K562 (cell line): ENCODE measurements at regions not wholly inside any gene's neighbourhood (a gene's known extent, or its start where the extent isn't known, plus 50 kb on each side); places are given as distances from the start of the nearest gene placed in this dataset.

ENCODE experiments used
- ATAC-seq: fragments of 200-7000 bp; cut with Tn5 transposase; 3 replicates; pipeline ENCODE4 v1.9.1; 2020; ENCODE audit warnings: moderate library complexity
- BruUV-seq: library from RNA; stranded (reverse); fragments of 400-500 nt; replicated peaks from 2 replicates; lab custom pipeline; 2021; lab: Mats Ljungman, UMichigan
- CTCF ChIA-PET: fragments of 300-600 bp; formaldehyde crosslinking; extraction: SDS; loops from one replicate; lab custom pipeline; 2021; ENCODE audit warnings: low intra/inter-chr PET ratio; lab: Yijun Ruan, JAX
- POLR2A ChIA-PET: fragments of 300-600, 350-650 bp; sonication (Branson Sonifier 250); formaldehyde crosslinking; extraction: SDS; loops from one replicate; lab custom pipeline; 2021; ENCODE audit warnings: antibody characterized with exemption, inconsistent platforms; lab: Yijun Ruan, JAX
- DNase-seq, 4 experiments: peaks; one replicate each; pipeline versions ENCODE4 v3.0.0 to v3.0.0-alpha.2; 2011 to 2018; ENCODE audit warnings: low spot score in 3 of 4, mixed read lengths in 3 of 4; ENCODE audit errors: extremely low read depth in 1 of 4
- FAIRE-seq: peaks from 2 replicates; lab custom pipeline; 2011; peaks lifted over from hg19 to GRCh38; lab: Jason Lieb, UNC
- H2AFZ ChIP-seq: 2 replicates; pipeline ENCODE4 v1.6.0; 2011; ENCODE audit warnings: low read depth, low read length, control low read depth, inconsistent platforms
- H3K27ac ChIP-seq: fragments of 200-600 bp; 3 replicates; pipeline ENCODE4 v1.8.0; 2011; ENCODE audit warnings: low read depth, mild to moderate bottlenecking, control low read depth, inconsistent platforms, low read length, moderate library complexity, mixed read lengths; ENCODE audit errors: extremely low read depth
- H3K27me3 ChIP-seq, 2 experiments: fragments of 300-600 bp in 1 of 2; 2 replicates in 1 of 2; 3 replicates in 1 of 2; pipeline versions ENCODE4 v1.6.0 to v1.8.0; 2011; ENCODE audit warnings: inconsistent platforms in 2 of 2, low read length in 2 of 2, mild to moderate bottlenecking in 1 of 2, mixed read lengths in 1 of 2, moderate library complexity in 1 of 2; ENCODE audit not compliant: control insufficient read depth in 2 of 2, insufficient read depth in 2 of 2
- H3K36me3 ChIP-seq: fragments of 300-600 bp; 3 replicates; pipeline ENCODE4 v1.8.0; 2011; ENCODE audit warnings: mild to moderate bottlenecking, low read length, inconsistent platforms; ENCODE audit not compliant: control insufficient read depth, insufficient read depth
- H3K4me1 ChIP-seq, 2 experiments: fragments of 200-600 bp in 1 of 2; replicated peaks in 1 of 2; 2 replicates in 1 of 2; 3 replicates in 1 of 2; pipeline versions ENCODE4 v1.5.1 to v1.8.0; 2011; ENCODE audit warnings: inconsistent platforms in 2 of 2, low read length in 2 of 2, mild to moderate bottlenecking in 1 of 2, mixed read lengths in 1 of 2, moderate library complexity in 1 of 2; ENCODE audit not compliant: control insufficient read depth in 2 of 2, insufficient read depth in 2 of 2
- H3K4me2 ChIP-seq: 2 replicates; pipeline ENCODE4 v1.6.1; 2011; ENCODE audit warnings: low read length, control low read depth, inconsistent platforms, mixed read lengths; ENCODE audit not compliant: insufficient read depth
- H3K4me3 ChIP-seq: fragments of 200-600 bp; sonication (generic), shearing (Covaris generic); 2 replicates; pipeline ENCODE4 v1.5.1; 2016; ENCODE audit warnings: control low read depth, inconsistent platforms
- H3K79me2 ChIP-seq: fragments of 200-600 bp; 3 replicates; pipeline ENCODE4 v1.8.0; 2011; ENCODE audit warnings: low read length, inconsistent platforms; ENCODE audit not compliant: control insufficient read depth, insufficient read depth
- H3K9ac ChIP-seq, 2 experiments: 2 replicates each; pipeline versions ENCODE4 v1.6.0 to v1.6.1; 2011; ENCODE audit warnings: low read depth in 2 of 2, low read length in 2 of 2, control low read depth in 1 of 2, inconsistent platforms in 1 of 2, mild to moderate bottlenecking in 1 of 2, mixed read lengths in 1 of 2; ENCODE audit not compliant: insufficient read depth in 1 of 2
- H3K9me1 ChIP-seq: one replicate; pipeline ENCODE4 v1.6.0; 2011; ENCODE audit warnings: inconsistent platforms, mild to moderate bottlenecking, low read length, moderate library complexity; ENCODE audit not compliant: control insufficient read depth, insufficient read depth
- H3K9me3 ChIP-seq: replicated peaks from 2 replicates; pipeline ENCODE4 v1.5.1; 2011; ENCODE audit warnings: low read depth, low read length, inconsistent platforms; ENCODE audit not compliant: control insufficient read depth, insufficient read depth
- H4K20me1 ChIP-seq: replicated peaks from 2 replicates; pipeline ENCODE4 v1.6.1; 2011; ENCODE audit warnings: low read length, inconsistent platforms, mixed read lengths; ENCODE audit not compliant: control insufficient read depth, insufficient read depth
- ASH1L ChIP-seq: fragments of 450-650 bp; IDR thresholded peaks from 2 replicates; pipeline ENCODE4 v1.6.1; 2018; ENCODE audit warnings: borderline replicate concordance, mild to moderate bottlenecking, low read depth; ENCODE audit not compliant: partially characterized antibody
- DPF2 ChIP-seq: fragments of 450-650 bp; IDR thresholded peaks from 2 replicates; pipeline ENCODE4 v1.6.1; 2016
- KAT7 ChIP-seq: sonication (generic); formaldehyde crosslinking; IDR thresholded peaks from 2 replicates; pipeline ENCODE4 v1.8.0; 2022; ENCODE audit warnings: missing genetic modification reagents, mild to moderate bottlenecking, borderline replicate concordance
- KLF13 ChIP-seq: fragments of 450-650 bp; IDR thresholded peaks from 2 replicates; pipeline ENCODE4 v1.6.1; 2016; ENCODE audit warnings: missing genetic modification characterization, low read depth, mild to moderate bottlenecking, missing compliant biosample characterization, moderate library complexity, borderline replicate concordance
- KLF16 ChIP-seq: IDR thresholded peaks from 2 replicates; pipeline ENCODE4 v1.6.1; 2016; ENCODE audit warnings: antibody characterized with exemption
- LEF1 ChIP-seq: fragments of 450-650 bp; IDR thresholded peaks from 2 replicates; pipeline ENCODE4 v1.6.1; 2016; ENCODE audit warnings: mild to moderate bottlenecking
- RFX5 ChIP-seq: IDR thresholded peaks from 2 replicates; pipeline ENCODE4 v1.6.1; 2011; ENCODE audit warnings: low read depth, mild to moderate bottlenecking, improper control_type of control experiment, low read length
- SRSF9 ChIP-seq: fragments of 200-400 bp; formaldehyde crosslinking; IDR thresholded peaks from 2 replicates; pipeline ENCODE4 v1.6.1; 2017; ENCODE audit warnings: low read depth, low read length, borderline replicate concordance
- TBP ChIP-seq: optimal IDR thresholded peaks from 2 replicates; pipeline ENCODE3; 2011; ENCODE audit warnings: low read depth, low read length, improper control_type of control experiment
- WGBS: fragments of 100-300 bp; shearing (Covaris generic); methylation state at CpG from one replicate; pipeline ENCODE4 v1.1.6; 2016; ENCODE audit warnings: low coverage, mixed read lengths; ENCODE audit not compliant: insufficient coverage; ENCODE audit errors: missing lambda C conversion rate; 5-methylcytosine and 5-hydroxymethylcytosine counted together
- in situ Hi-C: fragments of 300-500 bp; cut with MboI; formaldehyde crosslinking; loops from 4 replicates; pipeline ENCODE4 v1.15.0; 2018; ENCODE audit warnings: inconsistent platforms, mixed read lengths
- intact Hi-C: fragments of 100-400 bp; cut with micrococcal nuclease; formaldehyde crosslinking; loops from 2 replicates; pipeline ENCODE4 v1.14.2; 2022
- TF ChIP-seq, protein P1 (sequence below), 2 experiments: fragments of 450-650 bp in 1 of 2; sonication (generic) in 1 of 2; formaldehyde crosslinking in 1 of 2; IDR thresholded peaks; 2 replicates each; pipeline versions ENCODE4 v1.7.1 to v1.9.0; 2016 to 2022; ENCODE audit warnings: inconsistent platforms in 1 of 2, mild to moderate bottlenecking in 1 of 2, missing genetic modification reagents in 1 of 2
- TF ChIP-seq, protein P2 (sequence below), 2 experiments: IDR thresholded peaks; 2 replicates each; pipeline ENCODE4 v1.6.1; 2011; ENCODE audit warnings: borderline replicate concordance in 1 of 2, control low read depth in 1 of 2, low read depth in 1 of 2, low read length in 1 of 2, mild to moderate bottlenecking in 1 of 2, mixed read lengths in 1 of 2, moderate library complexity in 1 of 2; ENCODE audit not compliant: insufficient read depth in 1 of 2, insufficient read length in 1 of 2, poor library complexity in 1 of 2, severe bottlenecking in 1 of 2; ENCODE audit errors: extremely low read depth in 1 of 2

DNA sequence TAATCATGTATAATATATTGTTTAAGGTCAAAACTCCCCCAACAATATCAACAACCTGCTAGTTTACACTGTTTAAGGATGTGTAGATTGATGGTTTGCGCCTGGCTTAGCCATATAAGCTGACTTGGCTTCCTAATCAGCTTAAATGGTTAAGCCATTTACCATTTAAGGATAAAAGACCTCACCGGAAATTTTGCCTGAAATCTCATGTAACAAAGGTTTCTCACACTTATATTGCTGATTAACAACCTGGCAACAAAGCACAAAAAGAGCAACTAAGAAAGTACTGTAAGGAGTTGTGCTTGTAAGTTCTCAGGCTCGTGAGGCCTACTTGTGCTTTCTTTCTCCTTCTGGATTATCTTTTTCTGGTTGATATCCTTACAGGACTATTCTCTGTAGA is 485.2 kb downstream of the GABRG1 start:
- Histone ChIP-seq H3K9me3 (no peaks in the 10 kb centered on the region), H2AFZ (no peak overlapping the region), H3K27ac (no peak overlapping the region), H3K9ac (no peak overlapping the region), H3K36me3 (no peaks in the 10 kb centered on the region), H4K20me1 (no peaks in the 10 kb centered on the region), H3K4me3 (no peak overlapping the region), H3K4me2 (no peak overlapping the region), H3K27me3 (no peaks in the 10 kb centered on the region), H3K9me1 (no peaks in the 10 kb centered on the region), H3K4me1 (no peaks in the 10 kb centered on the region), H3K79me2 (no peaks in the 10 kb centered on the region)
- no TSS peak for BruUV-seq
- FAIRE-seq: no peak
- ATAC-seq: no peak
- in situ Hi-C loops: no loop called here
- POLR2A ChIA-PET: no interaction called here
- intact Hi-C loops: no loop called here
- DNase-seq: no peak
- CTCF ChIA-PET: interaction anchor here (0.5 kb wide), 1 partner anchor 8 kb away, joined by 3 read pairs; no protein-coding TSS in a partner anchor
- 3% methylated on average over 3 of the region's 3 CpGs for WGBS
- no peak for TF ChIP-seq LEF1
- TF ChIP-seq TBP: no peak
- no peak for TF ChIP-seq DPF2
- TF ChIP-seq, protein P1, sequence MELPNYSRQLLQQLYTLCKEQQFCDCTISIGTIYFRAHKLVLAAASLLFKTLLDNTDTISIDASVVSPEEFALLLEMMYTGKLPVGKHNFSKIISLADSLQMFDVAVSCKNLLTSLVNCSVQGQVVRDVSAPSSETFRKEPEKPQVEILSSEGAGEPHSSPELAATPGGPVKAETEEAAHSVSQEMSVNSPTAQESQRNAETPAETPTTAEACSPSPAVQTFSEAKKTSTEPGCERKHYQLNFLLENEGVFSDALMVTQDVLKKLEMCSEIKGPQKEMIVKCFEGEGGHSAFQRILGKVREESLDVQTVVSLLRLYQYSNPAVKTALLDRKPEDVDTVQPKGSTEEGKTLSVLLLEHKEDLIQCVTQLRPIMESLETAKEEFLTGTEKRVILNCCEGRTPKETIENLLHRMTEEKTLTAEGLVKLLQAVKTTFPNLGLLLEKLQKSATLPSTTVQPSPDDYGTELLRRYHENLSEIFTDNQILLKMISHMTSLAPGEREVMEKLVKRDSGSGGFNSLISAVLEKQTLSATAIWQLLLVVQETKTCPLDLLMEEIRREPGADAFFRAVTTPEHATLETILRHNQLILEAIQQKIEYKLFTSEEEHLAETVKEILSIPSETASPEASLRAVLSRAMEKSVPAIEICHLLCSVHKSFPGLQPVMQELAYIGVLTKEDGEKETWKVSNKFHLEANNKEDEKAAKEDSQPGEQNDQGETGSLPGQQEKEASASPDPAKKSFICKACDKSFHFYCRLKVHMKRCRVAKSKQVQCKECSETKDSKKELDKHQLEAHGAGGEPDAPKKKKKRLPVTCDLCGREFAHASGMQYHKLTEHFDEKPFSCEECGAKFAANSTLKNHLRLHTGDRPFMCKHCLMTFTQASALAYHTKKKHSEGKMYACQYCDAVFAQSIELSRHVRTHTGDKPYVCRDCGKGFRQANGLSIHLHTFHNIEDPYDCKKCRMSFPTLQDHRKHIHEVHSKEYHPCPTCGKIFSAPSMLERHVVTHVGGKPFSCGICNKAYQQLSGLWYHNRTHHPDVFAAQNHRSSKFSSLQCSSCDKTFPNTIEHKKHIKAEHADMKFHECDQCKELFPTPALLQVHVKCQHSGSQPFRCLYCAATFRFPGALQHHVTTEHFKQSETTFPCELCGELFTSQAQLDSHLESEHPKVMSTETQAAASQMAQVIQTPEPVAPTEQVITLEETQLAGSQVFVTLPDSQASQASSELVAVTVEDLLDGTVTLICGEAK (IDR thresholded peaks at IDR 0.05): no peak
- TF ChIP-seq, protein P1 (CRISPR knock-in tag; IDR thresholded peaks at IDR 0.05): no peak
- TF ChIP-seq SRSF9: no peak
- TF ChIP-seq KLF16: no peak
- TF ChIP-seq, protein P2, sequence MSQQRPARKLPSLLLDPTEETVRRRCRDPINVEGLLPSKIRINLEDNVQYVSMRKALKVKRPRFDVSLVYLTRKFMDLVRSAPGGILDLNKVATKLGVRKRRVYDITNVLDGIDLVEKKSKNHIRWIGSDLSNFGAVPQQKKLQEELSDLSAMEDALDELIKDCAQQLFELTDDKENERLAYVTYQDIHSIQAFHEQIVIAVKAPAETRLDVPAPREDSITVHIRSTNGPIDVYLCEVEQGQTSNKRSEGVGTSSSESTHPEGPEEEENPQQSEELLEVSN (IDR thresholded peaks at IDR 0.05; ENCODE audit: borderline replicate concordance in 1 of 2, extremely low read depth in 1 of 2, insufficient read depth in 1 of 2, insufficient read length in 1 of 2, low read depth in 1 of 2, low read length in 1 of 2, poor library complexity in 1 of 2, severe bottlenecking in 1 of 2): no peak
- TF ChIP-seq KLF13 (tag): no peak
- no peak for TF ChIP-seq RFX5
- TF ChIP-seq ASH1L: no peak
- no peak for TF ChIP-seq KAT7 (CRISPR knock-in tag)
